Esophagus muscularis mucosa (tissue), 4 donors: ENCODE measurements at regions not wholly inside any gene's neighbourhood (a gene's known extent, or its start where the extent isn't known, plus 50 kb on each side); places are given as distances from the start of the nearest gene placed in this dataset.

Experiments
- DNase-seq: peaks from one replicate; pipeline ENCODE4 v3.0.0-alpha.2; 2017; ENCODE audit errors: extremely low spot score
- H3K27ac ChIP-seq, 4 donors: fragments of 200-600 bp; sonication (generic); replicated peaks in 1 of 4; 1 replicate in 3 of 4; 2 replicates in 1 of 4; pipeline ENCODE4 v1.5.1; 2016 to 2019; ENCODE audit warnings: mild to moderate bottlenecking in 1 of 4
- H3K27me3 ChIP-seq, 4 donors: fragments of 200-600 bp; sonication (generic); one replicate each; pipeline versions ENCODE4 v1.5.1 to v1.6.0; 2016 to 2019
- H3K36me3 ChIP-seq, 4 donors: fragments of 200-600 bp; sonication (generic); one replicate each; pipeline ENCODE4 v1.5.1; 2016 to 2019
- H3K4me1 ChIP-seq, 4 donors: fragments of 200-600 bp; sonication (generic); one replicate each; pipeline ENCODE4 v1.5.1; 2016 to 2019
- H3K4me3 ChIP-seq, 4 donors: fragments of 200-600 bp; sonication (generic); 1 replicate in 2 of 4; 2 replicates in 2 of 4; pipeline ENCODE4 v1.5.1; 2016 to 2019; ENCODE audit warnings: mild to moderate bottlenecking in 4 of 4, moderate library complexity in 1 of 4
- H3K9me3 ChIP-seq, 4 donors: fragments of 200-600 bp; sonication (generic); 1 replicate in 3 of 4; 2 replicates in 1 of 4; pipeline ENCODE4 v1.5.1; 2016 to 2019
- CTCF ChIP-seq, 3 experiments: fragments of 200-600 bp in 2 of 3; fragments of 450-650 bp in 1 of 3; sonication (generic) in 2 of 3; IDR thresholded peaks; one replicate each; pipeline ENCODE4 v1.5.1; 2017 to 2019; ENCODE audit warnings: antibody characterized with exemption in 3 of 3, mild to moderate bottlenecking in 2 of 3, moderate library complexity in 1 of 3
- EP300 ChIP-seq: sonication (generic); formaldehyde crosslinking; IDR thresholded peaks from one replicate; pipeline ENCODE4 v1.6.1; 2017; ENCODE audit warnings: antibody characterized with exemption
- POLR2A ChIP-seq: fragments of 450-650 bp; IDR thresholded peaks from one replicate; pipeline ENCODE4 v1.6.1; 2017; ENCODE audit warnings: antibody characterized with exemption, moderate library complexity, mild to moderate bottlenecking, low read depth
- POLR2AphosphoS5 ChIP-seq, 2 donors: sonication (generic); formaldehyde crosslinking; IDR thresholded peaks; one replicate each; pipeline ENCODE4 v1.6.1; 2017; ENCODE audit warnings: antibody characterized with exemption in 2 of 2
- WGBS: methylation state at CpG from one replicate; pipeline ENCODE4 v1.1.5; 2018; 5-methylcytosine and 5-hydroxymethylcytosine counted together
- intact Hi-C: fragments of 100-400 bp; cut with DNase I; formaldehyde crosslinking; loops from one replicate; pipeline ENCODE4 v1.15.1; 2023

- H3K27me3 ChIP-seq: no peaks in the 10 kb centered on the region
- H3K4me3 ChIP-seq: no peak overlapping the region
- intact Hi-C loops: no loop called here
- no peaks in the 10 kb centered on the region for H3K36me3 ChIP-seq
- TF ChIP-seq POLR2A (no peak), EP300 (no peak), POLR2AphosphoS5 (IDR thresholded peaks at IDR 0.05) (no peak), CTCF (IDR thresholded peaks at IDR 0.05) (no peak)
- no peak overlapping the region for H3K27ac ChIP-seq
- no peak for DNase-seq
- WGBS: 86% methylated on average over 1 of the region's 7 CpGs
- H3K4me1 ChIP-seq: peaks cover 36 to 46% (median 42%) of the 10 kb centered on the region in 4 donors
- no peaks in the 10 kb centered on the region for H3K9me3 ChIP-seq
Observed at GRCh38 chr5:172588380-172588779, 52.7 kb upstream of the NEURL1B start.

- Histone ChIP-seq H3K27ac (peak overlapping the region; percentile 38 to 82 (median 52)), H3K27me3 (no peaks in the 10 kb centered on the region), H3K36me3 (no peaks in the 10 kb centered on the region), H3K4me3 (no peak overlapping the region), H3K9me3 (no peaks in the 10 kb centered on the region), H3K4me1 (peaks cover 49 to 60% (median 54%) of the 10 kb centered on the region in 4 donors)
- DNase-seq: no peak
- no peak for TF ChIP-seq CTCF (IDR thresholded peaks at IDR 0.05)
- no peak for TF ChIP-seq EP300
- no peak for TF ChIP-seq POLR2AphosphoS5 (IDR thresholded peaks at IDR 0.05)
- TF ChIP-seq POLR2A: no peak
- 81% methylated on average over 3 of the region's 8 CpGs for WGBS
- intact Hi-C loops: no loop called here
Observed at GRCh38 chr5:172587061-172587405, 54.0 kb upstream of the NEURL1B start.

GRCh38 chr5:172586125-172587060, 54.7 kb upstream of the NEURL1B start:
- no peak for DNase-seq
- intact Hi-C loops: no loop called here
- peak overlapping the region; percentile 38 to 82 (median 52) for H3K27ac ChIP-seq

GRCh38 chr5:172585114-172585513, 55.9 kb upstream of the NEURL1B start:
- Histone ChIP-seq H3K4me1 (peaks cover 52 to 67% (median 62%) of the 10 kb centered on the region in 4 donors), H3K27me3 (no peaks in the 10 kb centered on the region), H3K9me3 (no peaks in the 10 kb centered on the region), H3K27ac (peak overlapping the region; percentile 59 to 82 (median 75)), H3K4me3 (no peak overlapping the region), H3K36me3 (no peaks in the 10 kb centered on the region)
- DNase-seq: no peak
- TF ChIP-seq POLR2A (no peak), POLR2AphosphoS5 (IDR thresholded peaks at IDR 0.05) (peak in 1 of 2 donors; percentile 23), EP300 (no peak), CTCF (IDR thresholded peaks at IDR 0.05) (no peak)
- 75% methylated on average over 5 of the region's 5 CpGs for WGBS
- intact Hi-C loops: no loop called here

More at GRCh38 chr5:172586125-172587060, 54.7 kb upstream of the NEURL1B start:
- WGBS: 72% methylated on average over 22 of the region's 22 CpGs
- no peaks in the 10 kb centered on the region for H3K36me3 ChIP-seq
- H3K4me3 ChIP-seq: no peak overlapping the region
- H3K9me3 ChIP-seq: no peaks in the 10 kb centered on the region
- no peak for TF ChIP-seq POLR2A
- TF ChIP-seq POLR2AphosphoS5 (IDR thresholded peaks at IDR 0.05): no peak
- TF ChIP-seq EP300: no peak
- no peak for TF ChIP-seq CTCF (IDR thresholded peaks at IDR 0.05)
- H3K27me3 ChIP-seq: no peaks in the 10 kb centered on the region
- H3K4me1 ChIP-seq: peaks cover 52 to 66% (median 61%) of the 10 kb centered on the region in 4 donors
